Activated naive CD8-positive, alpha-beta T cell treated with anti-CD3 and anti-CD28 coated beads for 36 hours (primary cell): ENCODE measurements at regions not wholly inside any gene's neighbourhood (a gene's known extent, or its start where the extent isn't known, plus 50 kb on each side); places are given as distances from the start of the nearest gene placed in this dataset.

Experiments
- DNase-seq: peaks from one replicate; pipeline ENCODE4 v3.0.0; 2021
- H3K27ac Mint-ChIP-seq: one replicate; pipeline ENCODE4 v1.8.0; 2022; ENCODE audit warnings: mild to moderate bottlenecking, moderate library complexity, mixed read lengths
- H3K27me3 Mint-ChIP-seq: one replicate; pipeline ENCODE4 v1.8.0; 2022; ENCODE audit warnings: mild to moderate bottlenecking, mixed read lengths
- H3K36me3 Mint-ChIP-seq: one replicate; pipeline ENCODE4 v1.8.0; 2021; ENCODE audit warnings: mild to moderate bottlenecking, mixed read lengths
- H3K4me1 Mint-ChIP-seq: one replicate; pipeline ENCODE4 v1.8.0; 2021; ENCODE audit warnings: mixed read lengths
- H3K4me3 Mint-ChIP-seq: one replicate; pipeline ENCODE4 v1.8.0; 2022; ENCODE audit warnings: mild to moderate bottlenecking, moderate library complexity, mixed read lengths
- H3K9me3 Mint-ChIP-seq: one replicate; pipeline ENCODE4 v1.8.0; 2022; ENCODE audit warnings: mixed read lengths

- Mint-ChIP-seq H3K9me3 (peaks cover 25% of the 10 kb centered on the region), H3K27ac (no peak overlapping the region), H3K4me1 (no peaks in the 10 kb centered on the region), H3K4me3 (no peak overlapping the region), H3K27me3 (no peaks in the 10 kb centered on the region), H3K36me3 (no peaks in the 10 kb centered on the region)
- DNase-seq, result no peak
These were observed 940.2 kb downstream of the EFNA5 start for GRCh38 chr5:106730506-106730905.

GRCh38 chr5:106728208-106728607 is 942.5 kb downstream of the EFNA5 start:
- Mint-ChIP-seq H3K36me3 (no peaks in the 10 kb centered on the region), H3K9me3 (peaks cover 11% of the 10 kb centered on the region), H3K4me1 (no peaks in the 10 kb centered on the region), H3K27ac (no peak overlapping the region), H3K27me3 (no peaks in the 10 kb centered on the region), H3K4me3 (no peak overlapping the region)
- no peak for DNase-seq

DNA sequence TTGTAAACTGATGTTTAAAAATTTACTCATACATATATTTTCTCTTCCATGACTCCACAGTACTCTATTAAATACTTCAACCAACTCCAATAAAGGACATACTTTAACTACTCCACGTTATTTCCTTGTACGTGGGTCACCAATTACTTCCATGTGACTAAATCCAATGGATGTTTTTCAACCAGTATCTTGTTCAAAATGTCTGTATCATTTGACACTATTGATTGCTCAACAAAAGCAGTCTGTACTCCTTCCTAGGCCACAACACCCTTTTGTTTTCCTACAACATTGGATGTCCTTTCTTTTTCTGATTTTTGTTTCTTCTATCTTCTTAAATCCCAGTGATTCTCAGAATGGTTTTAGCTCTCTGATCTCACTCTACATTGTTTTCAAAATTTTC is 943.7 kb downstream of the EFNA5 start:
- Mint-ChIP-seq H3K27me3 (no peaks in the 10 kb centered on the region), H3K9me3 (peaks cover 3% of the 10 kb centered on the region), H3K36me3 (no peaks in the 10 kb centered on the region), H3K27ac (no peak overlapping the region), H3K4me1 (no peaks in the 10 kb centered on the region), H3K4me3 (no peak overlapping the region)
- no peak for DNase-seq

DNA sequence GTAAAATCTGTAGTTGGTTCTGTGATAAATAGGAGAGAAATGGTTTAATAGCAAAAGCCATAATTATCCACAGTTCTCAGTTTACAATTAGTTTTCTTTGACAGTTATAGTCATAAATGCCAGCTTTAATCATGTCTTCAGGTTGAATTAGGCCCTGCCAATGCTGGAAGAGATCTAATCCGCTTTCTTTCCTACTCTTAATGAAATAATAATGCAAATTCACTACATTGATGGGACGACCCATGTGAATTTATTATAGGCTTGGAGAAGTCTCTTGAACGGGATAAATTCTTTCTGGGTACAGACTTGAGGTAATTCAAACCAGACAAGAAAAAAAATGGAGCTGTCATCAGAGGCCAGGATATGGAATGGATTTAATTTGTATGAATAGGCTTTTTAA is 950.4 kb downstream of the EFNA5 start:
- Mint-ChIP-seq H3K4me1 (no peaks in the 10 kb centered on the region), H3K4me3 (no peak overlapping the region), H3K27ac (no peak overlapping the region), H3K9me3 (peaks cover 5% of the 10 kb centered on the region), H3K27me3 (no peaks in the 10 kb centered on the region), H3K36me3 (no peaks in the 10 kb centered on the region)
- DNase-seq, result no peak

DNA sequence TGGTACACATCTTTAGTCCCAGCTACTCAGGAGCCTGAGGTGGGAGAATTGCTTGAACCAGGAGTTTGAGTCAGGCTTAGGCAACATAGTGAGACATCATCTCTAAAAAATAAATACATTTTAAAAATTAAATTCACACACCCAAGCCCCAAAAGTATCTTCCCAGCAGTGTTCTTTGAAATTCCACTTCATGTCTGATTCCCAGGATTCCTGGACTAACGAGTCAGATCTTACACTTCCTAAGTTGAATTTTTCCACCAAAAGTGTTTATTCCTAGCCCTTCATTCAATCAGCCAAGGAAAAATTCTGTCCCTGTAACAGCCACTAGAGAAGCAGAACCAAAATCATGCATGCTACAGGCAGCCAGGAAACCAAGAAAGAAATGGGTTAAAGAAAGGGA is 970.9 kb downstream of the EFNA5 start:
- H3K9me3 Mint-ChIP-seq, result peaks cover 3% of the 10 kb centered on the region
- no peak overlapping the region for H3K27ac Mint-ChIP-seq
- H3K4me3 Mint-ChIP-seq, result no peak overlapping the region
- H3K36me3 Mint-ChIP-seq, result no peaks in the 10 kb centered on the region
- no peak for DNase-seq
- no peaks in the 10 kb centered on the region for H3K27me3 Mint-ChIP-seq
- H3K4me1 Mint-ChIP-seq, result no peaks in the 10 kb centered on the region

DNA sequence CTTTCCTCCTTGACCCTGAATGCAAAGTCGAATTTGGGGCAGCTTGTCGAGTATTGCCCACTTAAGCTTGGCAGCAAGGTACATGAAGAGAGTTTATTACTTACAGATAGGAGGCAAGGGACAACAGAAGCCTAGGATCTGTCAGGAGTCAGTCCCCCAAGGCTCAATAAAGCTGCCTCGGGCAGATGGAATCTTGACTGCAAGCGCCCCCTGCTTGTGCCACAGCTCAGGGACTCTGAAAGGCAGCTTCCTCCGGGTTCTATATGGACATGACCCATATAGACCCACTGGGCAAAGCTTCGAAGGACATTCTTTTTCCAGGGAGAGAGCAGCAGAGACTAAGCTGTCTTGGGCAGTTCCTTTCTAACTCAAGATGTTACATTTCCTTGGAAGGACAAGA is 971.5 kb downstream of the EFNA5 start:
- Mint-ChIP-seq H3K36me3 (no peaks in the 10 kb centered on the region), H3K4me3 (no peak overlapping the region), H3K27me3 (no peaks in the 10 kb centered on the region), H3K4me1 (no peaks in the 10 kb centered on the region), H3K9me3 (peaks cover 3% of the 10 kb centered on the region), H3K27ac (no peak overlapping the region)
- no peak for DNase-seq

DNA sequence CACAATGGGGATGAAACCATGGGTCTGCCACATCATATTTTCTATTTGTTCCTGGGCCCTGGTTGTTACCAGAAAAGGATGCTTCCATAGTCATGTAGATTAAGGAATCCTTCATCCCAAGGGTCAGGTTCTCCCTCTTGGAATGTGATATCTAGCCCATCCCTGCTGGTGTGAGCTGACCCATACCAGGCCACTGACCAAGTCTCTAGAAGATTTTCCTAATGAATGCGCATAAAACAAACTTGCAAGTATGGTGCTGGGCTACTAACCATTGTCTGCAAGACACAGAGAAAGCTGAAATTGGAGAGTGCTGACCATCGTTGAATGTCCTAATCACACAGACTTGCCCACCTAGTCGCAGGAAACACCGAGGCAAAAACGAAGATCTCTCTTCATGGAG is 972.6 kb downstream of the EFNA5 start:
- Mint-ChIP-seq H3K27me3 (no peaks in the 10 kb centered on the region), H3K4me1 (no peaks in the 10 kb centered on the region), H3K9me3 (peaks cover 3% of the 10 kb centered on the region), H3K36me3 (no peaks in the 10 kb centered on the region), H3K27ac (no peak overlapping the region), H3K4me3 (no peak overlapping the region)
- no peak for DNase-seq

DNA sequence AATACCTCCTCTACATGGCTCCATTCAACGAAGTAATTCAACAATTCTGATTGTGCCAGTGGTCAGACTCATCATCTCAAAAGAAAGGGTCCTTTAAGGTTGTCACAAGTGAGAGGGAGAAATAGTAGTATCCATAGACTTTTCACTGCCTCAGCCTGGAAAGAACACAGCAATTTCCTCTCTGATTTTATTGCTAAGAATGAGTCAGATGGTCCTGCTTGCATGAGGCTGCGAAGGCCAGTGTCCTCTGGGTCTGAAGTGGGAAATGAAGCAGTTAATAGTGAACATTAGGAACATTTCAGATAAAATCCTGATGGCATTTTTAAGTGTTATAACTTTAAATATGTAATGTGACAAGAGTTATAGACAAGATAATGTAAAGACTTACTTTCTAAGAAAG is 979.0 kb downstream of the EFNA5 start:
- Mint-ChIP-seq H3K4me1 (no peaks in the 10 kb centered on the region), H3K9me3 (no peaks in the 10 kb centered on the region), H3K27ac (no peak overlapping the region), H3K36me3 (no peaks in the 10 kb centered on the region), H3K4me3 (no peak overlapping the region), H3K27me3 (no peaks in the 10 kb centered on the region)
- no peak for DNase-seq

DNA sequence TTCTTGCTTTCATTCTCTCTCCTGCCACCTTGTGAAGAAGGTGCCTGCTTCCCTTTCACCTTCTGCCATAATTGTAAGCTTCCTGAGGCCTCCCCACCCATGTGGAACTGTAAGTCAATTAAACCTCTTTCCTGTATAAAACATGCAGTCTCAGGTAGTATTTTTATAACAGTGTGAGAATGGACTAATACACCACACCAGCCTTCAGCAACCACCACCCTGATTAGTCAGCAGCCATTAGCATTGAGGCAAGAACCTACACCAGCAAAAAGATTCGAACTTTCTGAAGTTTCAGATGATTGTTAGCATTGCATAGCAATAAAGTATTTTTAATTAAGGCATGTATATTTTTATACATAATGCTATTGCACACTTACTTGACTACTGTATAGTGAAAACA is 980.2 kb downstream of the EFNA5 start:
- Mint-ChIP-seq H3K27me3 (no peaks in the 10 kb centered on the region), H3K27ac (no peak overlapping the region), H3K4me1 (no peaks in the 10 kb centered on the region), H3K9me3 (no peaks in the 10 kb centered on the region), H3K4me3 (no peak overlapping the region), H3K36me3 (no peaks in the 10 kb centered on the region)
- DNase-seq, result no peak

- Mint-ChIP-seq H3K4me1 (no peaks in the 10 kb centered on the region), H3K4me3 (no peak overlapping the region), H3K27ac (no peak overlapping the region), H3K27me3 (no peaks in the 10 kb centered on the region), H3K36me3 (no peaks in the 10 kb centered on the region), H3K9me3 (peaks cover 9% of the 10 kb centered on the region)
- DNase-seq, result no peak
These were observed 990.4 kb downstream of the EFNA5 start for GRCh38 chr5:106680330-106680729.

DNA sequence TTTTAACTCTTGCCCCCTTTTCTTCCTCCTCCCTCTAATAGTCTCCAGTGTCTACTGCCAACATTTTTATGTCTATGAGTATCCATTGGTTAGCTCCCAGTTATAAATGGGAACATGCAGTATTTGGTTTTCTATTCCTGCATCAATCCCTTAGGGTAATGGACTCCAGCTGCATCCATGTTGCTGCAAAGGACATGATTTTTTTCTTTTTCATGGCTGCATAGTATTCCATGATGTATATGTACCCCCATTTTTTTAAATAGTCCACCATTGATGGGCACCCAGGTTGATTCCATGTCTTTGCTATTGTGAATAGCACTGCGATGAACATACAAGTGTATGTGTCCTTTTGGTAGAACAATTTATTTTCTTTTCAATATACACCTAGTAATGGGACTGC is 993.7 kb downstream of the EFNA5 start:
- H3K4me3 Mint-ChIP-seq, result no peak overlapping the region
- H3K36me3 Mint-ChIP-seq, result no peaks in the 10 kb centered on the region
- DNase-seq, result no peak
- peaks cover 7% of the 10 kb centered on the region for H3K9me3 Mint-ChIP-seq
- H3K27ac Mint-ChIP-seq, result no peak overlapping the region
- H3K27me3 Mint-ChIP-seq, result no peaks in the 10 kb centered on the region
- H3K4me1 Mint-ChIP-seq, result no peaks in the 10 kb centered on the region

DNA sequence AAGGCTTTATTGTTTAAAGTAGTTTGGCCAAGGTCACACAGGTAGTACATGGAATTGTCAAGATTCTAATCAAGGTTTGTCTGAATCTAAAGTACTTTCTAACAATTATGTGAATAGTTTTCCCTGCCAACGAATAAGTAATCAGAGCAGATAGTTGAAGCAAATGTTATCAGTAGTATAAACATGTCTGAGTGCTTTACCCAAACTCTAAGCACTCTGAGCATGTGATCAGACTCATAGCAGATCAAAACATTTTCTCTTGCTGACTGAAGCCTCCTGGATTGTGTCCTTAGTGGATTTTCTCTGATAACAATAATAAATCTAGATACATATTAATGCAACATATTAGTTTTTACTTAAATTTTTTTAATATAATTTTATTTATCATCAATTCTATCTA is 995.0 kb downstream of the EFNA5 start:
- H3K27me3 Mint-ChIP-seq, result no peaks in the 10 kb centered on the region
- H3K9me3 Mint-ChIP-seq, result peaks cover 7% of the 10 kb centered on the region
- no peak for DNase-seq
- H3K36me3 Mint-ChIP-seq, result no peaks in the 10 kb centered on the region
- H3K4me1 Mint-ChIP-seq, result no peaks in the 10 kb centered on the region
- no peak overlapping the region for H3K4me3 Mint-ChIP-seq
- H3K27ac Mint-ChIP-seq, result no peak overlapping the region

DNA sequence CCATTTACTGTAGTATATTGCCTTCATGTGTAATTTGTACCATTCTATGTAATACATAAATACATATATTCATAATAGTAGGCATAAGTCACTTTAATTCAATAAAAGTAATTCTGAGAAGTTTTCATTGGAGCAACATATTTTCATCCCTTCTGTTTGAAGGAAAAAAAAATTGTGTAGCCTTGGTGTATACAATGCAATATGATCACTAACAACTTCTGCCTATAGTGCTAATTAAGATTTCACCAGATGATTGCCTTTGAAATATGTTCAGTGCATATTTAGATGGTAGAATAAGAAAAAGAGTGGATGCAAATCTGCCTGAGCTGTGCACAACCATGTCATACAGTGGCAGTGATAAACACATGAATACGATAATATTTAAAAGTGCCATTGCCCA is 996.8 kb downstream of the EFNA5 start:
- H3K27ac Mint-ChIP-seq, result no peak overlapping the region
- no peaks in the 10 kb centered on the region for H3K36me3 Mint-ChIP-seq
- H3K9me3 Mint-ChIP-seq, result peaks cover 7% of the 10 kb centered on the region
- no peaks in the 10 kb centered on the region for H3K4me1 Mint-ChIP-seq
- no peaks in the 10 kb centered on the region for H3K27me3 Mint-ChIP-seq
- H3K4me3 Mint-ChIP-seq, result no peak overlapping the region
- DNase-seq, result no peak

DNA sequence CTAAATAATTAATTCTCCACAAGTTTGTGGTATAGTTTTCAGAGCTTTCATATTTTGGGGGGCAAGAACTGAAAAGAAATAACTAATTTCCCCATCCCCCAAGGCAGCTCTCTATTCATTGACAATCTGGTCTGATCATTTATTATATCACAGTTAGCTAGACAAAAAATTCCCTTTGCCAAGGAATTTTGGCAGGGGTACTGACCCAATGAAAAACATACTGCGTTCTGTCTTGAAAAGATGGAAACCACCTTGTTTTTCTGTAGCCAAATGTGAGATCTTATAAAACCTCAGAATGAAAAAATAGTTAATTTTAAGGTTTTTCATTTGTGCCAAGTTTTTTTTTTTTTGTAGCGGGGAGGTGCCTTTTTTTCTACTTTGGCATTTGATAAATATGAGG is 1008.9 kb downstream of the EFNA5 start:
- Mint-ChIP-seq H3K4me1 (no peaks in the 10 kb centered on the region), H3K36me3 (no peaks in the 10 kb centered on the region), H3K27me3 (no peaks in the 10 kb centered on the region), H3K9me3 (peaks cover 2% of the 10 kb centered on the region), H3K27ac (no peak overlapping the region), H3K4me3 (no peak overlapping the region)
- DNase-seq, result no peak

DNA sequence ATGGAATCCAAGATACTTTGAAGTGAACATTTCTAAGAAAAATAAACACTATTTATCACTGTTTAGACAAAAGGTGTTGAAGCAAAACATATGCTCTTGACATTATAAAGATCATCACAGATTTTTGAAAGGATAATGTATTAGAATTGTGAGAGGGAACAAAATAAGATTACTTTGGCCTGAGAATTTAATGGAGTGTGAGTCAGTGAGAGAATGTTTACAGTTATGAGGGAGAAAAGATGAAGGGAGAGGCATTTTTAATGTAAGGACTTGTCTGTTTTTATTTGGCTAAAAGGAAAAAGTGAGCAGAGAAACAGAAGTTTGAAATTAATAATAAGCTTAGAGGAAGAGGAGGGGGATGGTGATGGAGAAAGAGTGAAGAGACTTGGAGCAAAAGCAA is 1010.1 kb downstream of the EFNA5 start:
- Mint-ChIP-seq H3K4me1 (no peaks in the 10 kb centered on the region), H3K4me3 (no peak overlapping the region), H3K27me3 (no peaks in the 10 kb centered on the region), H3K9me3 (peaks cover 2% of the 10 kb centered on the region), H3K36me3 (no peaks in the 10 kb centered on the region), H3K27ac (no peak overlapping the region)
- no peak for DNase-seq

GRCh38 chr5:106658150-106658549 is 1012.6 kb downstream of the EFNA5 start:
- no peak for DNase-seq
- Mint-ChIP-seq H3K27me3 (no peaks in the 10 kb centered on the region), H3K4me1 (no peaks in the 10 kb centered on the region), H3K36me3 (no peaks in the 10 kb centered on the region), H3K9me3 (peaks cover 12% of the 10 kb centered on the region), H3K4me3 (no peak overlapping the region), H3K27ac (no peak overlapping the region)

DNA sequence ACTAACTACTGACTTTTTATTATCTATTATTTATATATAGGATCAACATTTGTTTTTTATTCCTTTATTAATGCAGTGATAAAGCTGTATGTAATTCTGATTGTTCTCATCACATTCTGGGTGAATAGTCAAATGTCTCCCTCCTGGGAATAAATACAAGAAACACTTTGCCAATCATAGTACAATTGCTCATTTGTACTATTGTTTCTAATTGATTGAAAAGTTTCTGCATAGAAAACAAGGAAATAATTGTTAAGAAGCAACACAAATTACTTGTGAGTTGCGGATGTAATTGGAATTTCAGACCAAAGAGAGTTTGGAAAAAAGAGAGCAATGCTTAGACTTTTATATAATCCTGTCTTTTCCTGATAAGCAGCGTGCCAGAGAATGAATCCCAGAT is 1013.9 kb downstream of the EFNA5 start:
- Mint-ChIP-seq H3K9me3 (peaks cover 15% of the 10 kb centered on the region), H3K27me3 (no peaks in the 10 kb centered on the region), H3K4me3 (no peak overlapping the region), H3K4me1 (no peaks in the 10 kb centered on the region), H3K36me3 (no peaks in the 10 kb centered on the region), H3K27ac (no peak overlapping the region)
- no peak for DNase-seq
